HG02798 (cell line): ENCODE measurements at regions not wholly inside any gene's neighbourhood (a gene's known extent, or its start where the extent isn't known, plus 50 kb on each side); places are given as distances from the start of the nearest gene placed in this dataset.

ENCODE experiments used
- ATAC-seq: cut with Tn5 transposase; IDR thresholded peaks from one replicate; pipeline ENCODE4 v1.9.1; 2021; ENCODE audit warnings: mild to moderate bottlenecking; ENCODE audit not compliant: unreplicated experiment, poor library complexity

- ATAC-seq: no peak
These were observed 429.4 kb upstream of the MAF start for GRCh38 chr16:80029761-80030481.

- ATAC-seq: no peak
These were observed 428.8 kb upstream of the MAF start for GRCh38 chr16:80029381-80029630.

DNA sequence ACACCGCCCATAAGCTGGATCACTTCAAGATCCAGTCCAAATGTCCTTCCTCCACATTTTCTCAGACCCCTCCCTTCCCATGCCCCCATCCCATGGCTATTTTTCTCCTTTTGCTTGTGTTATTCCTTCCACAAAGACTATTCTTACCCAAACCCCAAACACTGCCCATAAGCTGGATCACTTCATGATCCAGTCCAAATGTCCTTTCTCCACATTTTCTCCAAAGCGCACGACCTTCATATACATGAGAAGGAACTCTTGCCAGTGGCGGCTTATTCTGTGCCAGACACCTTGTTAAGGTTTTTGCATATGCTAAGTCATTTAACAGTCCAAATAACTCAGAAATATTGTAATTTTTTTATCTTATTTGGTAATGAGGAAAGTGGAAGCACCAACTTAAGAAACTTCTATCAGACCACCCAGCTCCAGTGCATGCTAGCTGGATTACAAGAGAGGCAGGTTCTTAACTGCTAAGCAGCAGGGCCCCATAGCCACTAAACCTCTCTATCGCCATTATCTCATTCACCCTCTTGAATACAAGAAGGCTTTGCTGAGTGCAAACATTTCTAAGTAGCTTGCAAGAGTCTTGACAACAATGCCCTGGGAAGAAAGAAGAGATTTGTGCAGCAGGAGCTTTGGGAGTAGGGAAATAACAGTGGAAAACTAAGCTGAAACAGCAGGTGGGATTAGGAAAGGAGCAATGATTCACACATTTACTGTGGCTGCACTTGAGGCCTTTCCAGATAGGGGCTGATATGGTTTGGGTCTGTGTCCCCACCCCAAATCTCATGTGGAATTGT, 428.2 kb upstream of the MAF start:
- no peak for ATAC-seq

DNA sequence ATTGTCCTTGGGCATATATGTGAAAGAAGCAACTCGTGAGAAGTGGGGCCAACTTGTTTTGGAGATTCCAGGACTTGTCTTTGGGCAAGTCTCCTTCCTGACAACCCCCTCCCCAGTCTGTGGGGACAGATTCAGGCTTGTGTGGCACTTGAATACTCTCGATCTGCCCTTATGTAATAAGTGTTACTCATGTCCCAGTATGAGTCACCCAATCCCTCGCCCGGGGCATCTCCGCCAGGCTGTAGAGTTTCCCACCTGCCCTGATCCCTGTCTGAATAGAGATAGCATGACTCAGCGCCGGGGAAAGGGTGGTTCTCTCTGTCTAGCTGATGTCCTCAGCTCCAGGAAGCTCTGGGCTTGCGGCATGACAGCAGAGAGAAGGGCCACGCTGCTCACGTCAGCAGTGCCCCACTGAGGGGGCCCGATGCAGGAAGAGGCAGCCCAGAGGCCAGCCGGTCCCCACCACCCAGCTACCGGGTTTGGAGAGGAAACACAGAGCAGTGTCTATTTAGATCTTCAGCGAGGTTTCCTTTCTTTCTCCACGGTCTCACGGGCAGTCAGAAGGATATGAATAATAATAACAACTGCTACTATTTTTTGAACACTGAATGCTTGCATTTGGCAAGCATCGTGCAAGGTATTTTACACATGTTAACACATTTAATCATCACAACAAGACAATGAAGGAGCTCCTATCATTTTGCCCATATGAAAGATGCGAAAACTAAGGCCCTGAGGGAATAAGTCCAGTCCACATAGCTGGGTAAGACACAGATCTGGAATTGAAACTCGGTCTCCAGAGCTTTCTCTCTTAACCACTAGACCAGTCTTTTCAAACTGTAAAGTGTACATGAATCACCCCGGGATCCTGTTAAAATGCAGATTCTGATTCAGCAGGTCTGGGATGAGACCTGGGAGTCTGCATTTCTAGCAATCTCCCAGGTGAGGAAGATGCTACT, 426.7 kb upstream of the MAF start:
- peak; percentile 61 for ATAC-seq

GRCh38 chr16:80025236-80025635, 424.7 kb upstream of the MAF start:
- no peak for ATAC-seq

- ATAC-seq: no peak
These were observed 423.9 kb upstream of the MAF start for GRCh38 chr16:80024443-80024842.

DNA sequence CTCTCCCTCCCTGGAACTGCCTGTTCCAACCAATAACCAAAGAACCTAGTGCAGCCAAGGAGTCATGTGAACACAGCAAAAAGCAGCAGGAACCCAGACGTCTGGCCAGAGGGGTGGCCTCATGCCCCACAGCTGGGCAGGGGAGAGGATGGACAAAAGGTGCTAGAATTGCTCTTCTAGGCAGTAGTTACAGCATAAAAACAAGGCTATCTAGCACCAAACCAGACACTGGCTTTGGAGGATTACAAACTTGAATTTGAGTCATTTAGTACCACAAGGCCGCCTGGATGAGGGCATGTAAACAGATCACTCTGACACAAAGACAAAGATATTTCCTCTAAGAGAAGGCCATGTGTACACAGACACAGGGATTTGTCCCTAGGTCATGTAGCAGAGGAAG, 423.3 kb upstream of the MAF start:
- no peak for ATAC-seq

DNA sequence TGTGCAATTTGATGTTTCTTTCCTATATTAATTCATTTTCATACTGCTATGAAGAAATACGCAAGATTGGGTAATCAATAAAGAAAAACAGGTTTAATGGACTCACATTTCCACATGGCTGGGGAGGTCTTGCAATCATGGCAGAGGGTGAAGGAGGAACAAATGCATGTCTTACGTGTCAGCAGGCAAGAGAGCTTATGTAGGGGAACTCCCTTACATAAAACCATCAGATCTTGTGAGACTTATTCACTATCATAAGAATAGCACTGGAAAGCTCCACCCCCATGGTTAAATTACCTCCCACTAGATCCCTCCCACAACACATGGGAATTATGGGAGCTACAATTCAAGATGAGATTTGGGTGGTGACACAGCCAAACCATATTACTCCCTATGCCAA, 418.9 kb upstream of the MAF start:
- ATAC-seq: no peak

GRCh38 chr16:80018466-80018865, 417.9 kb upstream of the MAF start:
- ATAC-seq: no peak

DNA sequence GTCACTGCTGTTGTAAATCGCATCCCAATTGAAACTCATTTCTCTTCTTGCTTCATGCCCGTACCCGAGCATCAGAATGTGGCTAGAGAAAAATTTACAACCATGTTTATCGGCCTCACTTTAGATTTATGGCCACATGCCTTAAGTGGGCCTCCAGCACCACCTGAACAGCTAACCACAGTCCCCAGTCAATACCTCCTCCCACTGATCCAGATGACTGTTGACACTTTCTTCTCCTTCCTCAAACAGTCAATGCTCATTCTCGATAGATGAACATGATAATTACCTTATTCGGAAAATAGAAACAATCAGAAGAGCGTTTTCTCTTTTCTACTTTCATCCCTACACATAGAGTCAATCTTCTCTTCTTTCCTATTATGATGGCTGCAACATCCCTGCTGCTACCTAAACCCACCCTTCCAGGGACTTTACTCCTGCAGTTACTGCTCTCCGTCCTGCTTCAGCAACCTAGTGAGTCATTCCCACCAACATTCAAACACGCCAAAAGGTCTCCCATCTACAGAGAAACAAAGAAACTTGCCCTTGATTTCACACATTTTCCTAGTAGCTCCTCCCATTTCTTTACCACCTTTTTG, 416.3 kb upstream of the MAF start:
- ATAC-seq: no peak

GRCh38 chr16:80015566-80015965, 415.0 kb upstream of the MAF start:
- no peak for ATAC-seq

DNA sequence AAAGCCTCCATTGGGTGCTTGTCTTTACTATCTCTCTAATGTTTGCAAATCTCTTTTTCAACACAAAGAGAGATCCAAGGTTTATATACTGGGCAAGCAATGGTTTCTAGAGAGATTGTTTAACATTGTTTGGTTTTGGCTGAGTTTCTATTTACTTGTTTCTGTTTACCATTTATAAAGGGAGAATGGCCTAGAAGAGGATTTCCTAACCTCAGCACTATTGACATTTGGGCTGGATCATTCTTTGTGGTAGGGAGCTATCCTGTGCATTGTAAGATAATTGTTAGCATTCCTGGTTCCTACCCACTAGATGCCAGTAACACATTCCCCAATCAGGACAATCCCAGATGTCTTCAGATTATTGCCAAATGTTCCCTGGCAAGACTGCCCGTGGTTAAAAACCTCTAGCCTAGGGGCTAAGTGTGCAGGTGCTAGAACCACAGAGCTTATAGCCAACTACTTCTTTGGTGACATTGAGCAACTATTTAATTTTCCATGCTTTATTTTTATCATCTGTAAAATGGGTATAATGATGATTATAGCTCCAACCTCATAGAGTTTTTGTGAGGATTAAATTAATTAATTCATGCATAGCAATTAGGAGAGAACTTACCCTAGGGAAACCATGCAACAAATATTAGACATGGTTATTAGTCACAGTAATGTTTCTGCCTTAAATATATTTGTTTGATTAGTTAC, 413.9 kb upstream of the MAF start:
- no peak for ATAC-seq

DNA sequence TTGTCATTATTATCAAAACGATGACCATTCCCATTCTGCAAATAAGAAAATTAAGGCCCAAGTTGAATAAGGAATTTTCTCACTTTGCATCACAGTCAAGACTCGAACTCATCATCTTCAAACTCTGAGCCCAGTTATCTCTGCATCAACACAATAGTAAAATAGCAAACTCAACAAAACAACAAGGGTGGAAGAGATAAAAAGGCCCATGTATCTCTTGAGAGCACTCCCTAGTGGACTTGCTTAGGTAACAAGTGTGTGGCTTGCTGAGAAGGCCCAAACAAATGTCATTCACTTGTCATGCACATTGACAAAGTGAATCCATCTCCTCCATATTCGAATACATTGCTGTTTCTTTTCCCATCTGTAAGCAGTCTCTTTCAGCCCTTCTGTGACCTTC, 412.0 kb upstream of the MAF start:
- ATAC-seq: no peak

GRCh38 chr16:80009971-80010659, 409.6 kb upstream of the MAF start:
- ATAC-seq: no peak

DNA sequence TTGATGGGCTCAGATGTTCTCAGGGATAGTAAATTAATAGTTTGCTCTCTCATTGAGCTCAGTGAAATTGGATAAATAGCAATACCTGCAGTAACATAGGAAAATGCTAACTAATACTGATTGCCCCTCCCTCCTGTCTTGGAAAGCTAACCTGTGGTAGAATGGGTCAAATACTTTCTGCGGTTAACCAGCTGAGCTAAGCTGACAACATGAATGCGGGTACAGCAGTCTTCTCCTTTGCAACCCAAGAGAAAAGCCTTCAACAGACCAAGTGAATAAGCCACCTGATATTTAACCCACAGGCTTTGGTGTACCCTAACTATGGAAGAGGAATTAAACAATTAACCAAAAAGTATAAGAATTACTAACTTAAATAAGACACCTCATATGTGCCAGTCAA, 408.3 kb upstream of the MAF start:
- ATAC-seq: no peak

- no peak for ATAC-seq
These were observed 406.7 kb upstream of the MAF start for GRCh38 chr16:80007231-80007630.

DNA sequence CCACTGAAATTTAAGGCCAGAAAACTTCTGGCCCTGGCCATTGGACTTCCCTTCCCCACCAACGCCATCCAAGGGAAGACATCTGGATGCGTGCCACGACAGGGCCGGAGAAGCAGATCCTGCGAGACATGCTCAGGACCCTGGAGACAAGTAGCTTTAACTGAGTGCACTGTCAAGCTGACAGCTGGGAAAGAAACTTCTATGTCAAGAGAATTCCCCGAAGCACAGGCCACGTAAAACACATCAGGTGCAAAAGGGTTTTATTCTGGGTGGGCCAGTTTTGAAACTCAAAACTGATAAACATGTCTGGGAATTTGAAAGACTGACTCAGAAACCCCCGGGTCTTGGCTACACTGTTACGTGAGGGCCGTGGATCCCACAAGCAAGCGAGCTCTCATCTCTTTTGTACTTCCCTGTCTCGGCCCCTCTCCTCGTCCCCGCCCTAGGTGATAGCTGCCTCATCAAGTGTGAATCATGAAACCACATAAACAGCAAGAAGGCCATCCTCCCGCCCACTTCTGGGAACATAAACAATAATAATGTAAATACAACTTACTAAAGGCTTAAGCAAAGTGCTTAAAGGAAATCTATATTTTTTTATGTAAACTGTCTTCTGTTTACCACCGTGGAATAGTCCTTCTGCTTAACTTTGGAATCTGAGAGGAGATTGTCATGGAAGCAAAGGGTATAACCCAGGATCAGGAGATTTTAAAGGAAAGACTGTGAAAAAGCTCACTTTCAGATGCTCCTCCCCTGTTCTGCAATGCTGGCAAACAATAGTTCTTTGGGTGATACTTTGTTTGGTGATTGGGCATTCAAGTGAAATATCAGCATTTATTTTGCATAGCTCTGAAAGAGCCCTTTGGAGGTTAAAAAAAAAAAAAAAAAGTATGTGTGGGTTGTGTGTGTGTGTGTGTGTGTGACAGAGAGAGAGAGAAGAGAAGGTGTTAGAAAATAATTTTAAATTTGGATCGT, 406.0 kb upstream of the MAF start:
- no peak for ATAC-seq

DNA sequence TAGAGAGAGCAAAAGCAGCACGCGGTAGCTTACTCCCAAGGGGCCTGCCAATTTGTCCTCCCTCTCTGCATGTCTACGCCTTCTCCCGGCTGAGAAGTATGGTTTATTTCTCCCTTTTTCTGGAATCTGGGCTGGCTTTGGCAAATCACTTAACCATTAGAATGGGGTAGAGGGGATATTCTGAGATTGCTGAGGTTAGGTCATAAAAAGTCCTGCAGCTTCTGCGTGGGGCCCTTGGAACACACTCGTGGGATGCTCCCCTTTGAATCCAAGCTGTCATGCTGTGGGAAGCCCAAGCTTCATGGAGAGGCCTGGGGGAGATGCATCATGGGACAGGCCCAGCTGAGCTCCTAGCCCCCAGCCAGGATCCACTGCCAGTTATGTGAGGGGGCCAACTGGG, 403.6 kb upstream of the MAF start:
- no peak for ATAC-seq
